HCT116 (cell line): ENCODE measurements at regions not wholly inside any gene's neighbourhood (a gene's known extent, or its start where the extent isn't known, plus 50 kb on each side); places are given as distances from the start of the nearest gene placed in this dataset.

Source experiments
- ATAC-seq: fragments of 200-7000 bp; cut with Tn5 transposase; 2 replicates; pipeline ENCODE4 v1.9.1; 2020; ENCODE audit warnings: mild to moderate bottlenecking, moderate library complexity
- BruUV-seq: library from RNA; stranded (reverse); fragments of 400-500 nt; replicated peaks from 2 replicates; lab custom pipeline; 2021; lab: Mats Ljungman, UMichigan
- CTCF ChIA-PET: fragments of 300-600 bp; sonication (Branson Sonifier 250); formaldehyde crosslinking; loops from one replicate; lab custom pipeline; 2021; ENCODE audit warnings: antibody characterized with exemption; lab: Charles Lee
- POLR2A ChIA-PET: fragments of 300-600, 350-600 bp; sonication (Branson Sonifier 250); formaldehyde crosslinking; loops from one replicate; lab custom pipeline; 2021; ENCODE audit warnings: antibody characterized with exemption; lab: Charles Lee
- RAD21 ChIA-PET, 2 experiments: fragments of 300-600 bp; sonication (Branson Sonifier 250); formaldehyde crosslinking; loops; one replicate each; lab custom pipeline; 2023; ENCODE audit warnings: low total read pairs in 2 of 2; ENCODE audit not compliant: uncharacterized antibody in 2 of 2, unreplicated experiment in 2 of 2, low non-redundant PET in 1 of 2; lab: Charles Lee
- DNase-seq: peaks from one replicate; pipeline ENCODE4 v3.0.0-alpha.2; 2010; ENCODE audit warnings: low read depth, low spot score
- H2AFZ ChIP-seq: fragments of 200-600 bp; shearing (Covaris generic), sonication (generic); 2 replicates; pipeline ENCODE4 v1.6.1; 2017; ENCODE audit warnings: low read depth, mixed run types, mixed read lengths, antibody characterized with exemption, low read length; ENCODE audit not compliant: poor library complexity, severe bottlenecking
- H3K27ac ChIP-seq: 2 replicates; pipeline ENCODE4 v1.5.1; 2012; ENCODE audit warnings: low read depth, low read length
- H3K27me3 ChIP-seq: fragments of 200-600 bp; sonication (generic); 2 replicates; pipeline ENCODE4 v1.6.1; 2016; ENCODE audit warnings: mixed run types, low read length, mixed read lengths; ENCODE audit not compliant: insufficient read depth
- H3K36me3 ChIP-seq, 2 experiments: fragments of 200-500 bp in 1 of 2; fragments of 200-600 bp in 1 of 2; sonication (Bioruptor generic) in 1 of 2; sonication (generic) in 1 of 2; 2 replicates each; pipeline versions ENCODE4 v1.5.1 to v1.6.1; 2014 to 2016; ENCODE audit warnings: low read length in 2 of 2, inconsistent platforms in 1 of 2, mixed read lengths in 1 of 2, mixed run types in 1 of 2; ENCODE audit not compliant: insufficient read depth in 2 of 2, control insufficient read depth in 1 of 2
- H3K4me1 ChIP-seq, 2 experiments: fragments of 200-600 bp in 1 of 2; sonication (generic) in 1 of 2; 2 replicates each; pipeline versions ENCODE4 v1.5.1 to v1.6.1; 2012 to 2017; ENCODE audit warnings: low read length in 2 of 2, inconsistent platforms in 1 of 2, mild to moderate bottlenecking in 1 of 2, mixed read lengths in 1 of 2, mixed run types in 1 of 2, moderate library complexity in 1 of 2; ENCODE audit not compliant: insufficient read depth in 2 of 2, control insufficient read depth in 1 of 2
- H3K4me2 ChIP-seq: fragments of 200-600 bp; sonication (generic); 2 replicates; pipeline ENCODE4 v1.6.1; 2017; ENCODE audit warnings: mixed run types, low read length, mixed read lengths
- H3K4me3 ChIP-seq, 2 experiments: fragments of 200-600 bp in 1 of 2; sonication (generic) in 1 of 2; replicated peaks in 1 of 2; 2 replicates each; pipeline ENCODE4 v1.5.1; 2011 to 2016; ENCODE audit warnings: low read length in 2 of 2, control low read depth in 1 of 2, low read depth in 1 of 2, mild to moderate bottlenecking in 1 of 2, mixed read lengths in 1 of 2, mixed run types in 1 of 2
- H3K79me2 ChIP-seq: fragments of 200-600 bp; sonication (generic); 2 replicates; pipeline ENCODE4 v1.6.1; 2017; ENCODE audit warnings: mild to moderate bottlenecking, mixed run types, low read length, moderate library complexity, mixed read lengths; ENCODE audit not compliant: insufficient read depth
- H3K9ac ChIP-seq: fragments of 200-600 bp; sonication (generic); 2 replicates; pipeline ENCODE4 v1.6.1; 2016; ENCODE audit warnings: low read length, mixed read lengths
- H3K9me2 ChIP-seq: fragments of 200-600 bp; sonication (generic), shearing (Covaris generic); 2 replicates; pipeline ENCODE4 v1.6.1; 2017; ENCODE audit warnings: mixed run types, mild to moderate bottlenecking, moderate library complexity; ENCODE audit not compliant: insufficient read depth
- H3K9me3 ChIP-seq, 2 experiments: fragments of 200-500 bp in 1 of 2; fragments of 200-600 bp in 1 of 2; sonication (Bioruptor generic) in 1 of 2; sonication (generic) in 1 of 2; 2 replicates each; pipeline ENCODE4 v1.6.1; 2014 to 2017; ENCODE audit warnings: low read length in 2 of 2, mixed read lengths in 2 of 2, inconsistent platforms in 1 of 2, low read depth in 1 of 2, mild to moderate bottlenecking in 1 of 2, mixed run types in 1 of 2, moderate library complexity in 1 of 2; ENCODE audit not compliant: control insufficient read depth in 1 of 2, insufficient read depth in 1 of 2
- H4K20me1 ChIP-seq: fragments of 200-600 bp; sonication (generic), shearing (Covaris generic); 2 replicates; pipeline ENCODE4 v1.6.1; 2017; ENCODE audit warnings: mixed run types, mild to moderate bottlenecking, moderate library complexity; ENCODE audit not compliant: insufficient read depth
- ATF3 ChIP-seq: IDR thresholded peaks from 2 replicates; pipeline ENCODE4 v1.6.1; 2012
- CTCF ChIP-seq, 3 experiments: fragments of 200-600 bp in 1 of 3; sonication (generic) in 1 of 3; IDR thresholded peaks in 2 of 3; conservative IDR thresholded peaks in 1 of 3; 2 replicates each; pipeline ENCODE4 v1.5.1; 2012 to 2017; ENCODE audit warnings: low read depth in 2 of 3, low read length in 2 of 3, antibody characterized with exemption in 1 of 3, borderline replicate concordance in 1 of 3, control low read depth in 1 of 3, mild to moderate bottlenecking in 1 of 3, mixed read lengths in 1 of 3, mixed run types in 1 of 3, moderate library complexity in 1 of 3; ENCODE audit not compliant: insufficient read depth in 1 of 3
- EZH2 ChIP-seq: fragments of 200-600 bp; sonication (generic); IDR thresholded peaks from 2 replicates; pipeline ENCODE4 v1.6.1; 2017; ENCODE audit warnings: antibody characterized with exemption, mixed run types
- FOSL1 ChIP-seq: IDR thresholded peaks from 2 replicates; pipeline ENCODE4 v1.6.1; 2012; ENCODE audit warnings: low read depth
- JUND ChIP-seq: IDR thresholded peaks from 2 replicates; pipeline ENCODE4 v1.6.1; 2012
- MAX ChIP-seq: IDR thresholded peaks from 2 replicates; pipeline ENCODE4 v1.6.1; 2012
- POLR2A ChIP-seq: IDR thresholded peaks from 2 replicates; pipeline ENCODE4 v1.7.0; 2011; ENCODE audit warnings: borderline replicate concordance; ENCODE audit not compliant: insufficient read depth, insufficient read length; ENCODE audit errors: extremely low read depth
- POLR2AphosphoS5 ChIP-seq: IDR thresholded peaks from 2 replicates; pipeline ENCODE4 v1.6.1; 2011; ENCODE audit warnings: mild to moderate bottlenecking, low read depth, low read length, moderate library complexity
- RAD21 ChIP-seq: IDR thresholded peaks from 2 replicates; pipeline ENCODE4 v1.6.1; 2012; ENCODE audit warnings: low read depth, mild to moderate bottlenecking
- REST ChIP-seq: IDR thresholded peaks from 2 replicates; pipeline ENCODE4 v1.6.1; 2012; ENCODE audit warnings: low read depth
- SIN3A ChIP-seq: IDR thresholded peaks from 2 replicates; pipeline ENCODE4 v1.6.1; 2012; ENCODE audit warnings: low read depth
- SP1 ChIP-seq: IDR thresholded peaks from 2 replicates; pipeline ENCODE4 v1.6.1; 2012; ENCODE audit warnings: low read depth
- SRF ChIP-seq: IDR thresholded peaks from 2 replicates; pipeline ENCODE4 v1.6.1; 2012; ENCODE audit warnings: low read depth
- ZFX ChIP-seq: fragments of 450-650 bp; IDR thresholded peaks from 2 replicates; pipeline ENCODE4 v1.6.1; 2017
- intact Hi-C: fragments of 100-400 bp; cut with micrococcal nuclease; formaldehyde crosslinking; loops from 2 replicates; pipeline ENCODE4 v1.10.0; 2022

- ATAC-seq (no peak), DNase-seq (no peak)
- Histone ChIP-seq H3K27me3 (no peaks in the 10 kb centered on the region), H2AFZ (no peak overlapping the region), H3K9me3 (no peaks in the 10 kb centered on the region), H3K9me2 (no peaks in the 10 kb centered on the region), H3K4me2 (no peak overlapping the region), H3K79me2 (no peaks in the 10 kb centered on the region), H4K20me1 (no peaks in the 10 kb centered on the region), H3K4me3 (no peak overlapping the region), H3K36me3 (no peaks in the 10 kb centered on the region), H3K9ac (no peak overlapping the region), H3K4me1 (no peaks in the 10 kb centered on the region), H3K27ac (no peak overlapping the region)
- CTCF ChIA-PET, result interaction anchor here (1.2 kb wide), 1 partner anchor 49 kb away, joined by 3 read pairs; no protein-coding TSS in a partner anchor
- no TSS peak for BruUV-seq
- TF ChIP-seq EZH2 (no peak), ZFX (no peak), POLR2A (no peak), ATF3 (no peak), SRF (no peak), JUND (no peak), RAD21 (no peak), SP1 (no peak), FOSL1 (no peak), POLR2AphosphoS5 (no peak), MAX (no peak), CTCF (IDR thresholded peaks at IDR 0.05 in 2 of 3, conservative IDR thresholded peaks at IDR 0.05 in 1 of 3; ENCODE audit: borderline replicate concordance in 1 of 3, insufficient read depth in 1 of 3, low read depth in 2 of 3, low read length in 2 of 3) (no peak), REST (no peak), SIN3A (no peak)
- intact Hi-C loops, result no loop called here
- RAD21 ChIA-PET, result no interaction called here
- POLR2A ChIA-PET, result no interaction called here
Observed at GRCh38 chr5:57937025-57937424, 454.4 kb upstream of the ACTBL2 start.
